Tibial artery (tissue), 4 donors: ENCODE measurements at regions not wholly inside any gene's neighbourhood (a gene's known extent, or its start where the extent isn't known, plus 50 kb on each side); places are given as distances from the start of the nearest gene placed in this dataset.
A peak's percentile ranks its signal among the peaks of the same experiment; 100 is the strongest.

Source experiments
- DNase-seq, 2 donors: peaks; one replicate each; pipeline ENCODE4 v3.0.0-alpha.2; 2019
- H3K27ac ChIP-seq, 2 donors: fragments of 200-600 bp; sonication (generic) in 1 of 2; 1 replicate in 1 of 2; 2 replicates in 1 of 2; pipeline ENCODE4 v1.5.1; 2018 to 2019; ENCODE audit warnings: mild to moderate bottlenecking in 1 of 2
- H3K27me3 ChIP-seq, 2 donors: fragments of 200-600 bp; sonication (generic) in 1 of 2; one replicate each; pipeline versions ENCODE4 v1.5.1 to v1.6.0; 2016 to 2019
- H3K36me3 ChIP-seq, 3 donors: fragments of 200-600 bp; sonication (generic) in 2 of 3; one replicate each; pipeline ENCODE4 v1.5.1; 2016 to 2019; ENCODE audit warnings: mild to moderate bottlenecking in 2 of 3
- H3K4me1 ChIP-seq, 4 donors: fragments of 200-600 bp; sonication (generic) in 2 of 4; 1 replicate in 3 of 4; 2 replicates in 1 of 4; pipeline ENCODE4 v1.5.1; 2016 to 2019
- H3K4me3 ChIP-seq, 2 donors: fragments of 200-600 bp; sonication (generic) in 1 of 2; 1 replicate in 1 of 2; 2 replicates in 1 of 2; pipeline ENCODE4 v1.5.1; 2018 to 2019; ENCODE audit warnings: mild to moderate bottlenecking in 2 of 2
- H3K9me3 ChIP-seq, 3 donors: fragments of 200-600 bp; sonication (generic) in 1 of 3; one replicate each; pipeline ENCODE4 v1.5.1; 2016 to 2019
- intact Hi-C: fragments of 100-400 bp; cut with DNase I; formaldehyde crosslinking; loops from one replicate; pipeline ENCODE4 v1.15.0; 2023; ENCODE audit warnings: low total_unique reads
- TF ChIP-seq, protein P1 (sequence below), 2 experiments: fragments of 200-600 bp in 1 of 2; fragments of 450-650 bp in 1 of 2; IDR thresholded peaks; one replicate each; pipeline ENCODE4 v1.5.1; 2017 to 2019; ENCODE audit warnings: antibody characterized with exemption in 2 of 2, mild to moderate bottlenecking in 1 of 2, moderate library complexity in 1 of 2

GRCh38 chr6:23175391-23175790 lies 606.0 kb downstream of the HDGFL1 start:
- no peaks in the 10 kb centered on the region for H3K36me3 ChIP-seq
- TF ChIP-seq, protein P1, sequence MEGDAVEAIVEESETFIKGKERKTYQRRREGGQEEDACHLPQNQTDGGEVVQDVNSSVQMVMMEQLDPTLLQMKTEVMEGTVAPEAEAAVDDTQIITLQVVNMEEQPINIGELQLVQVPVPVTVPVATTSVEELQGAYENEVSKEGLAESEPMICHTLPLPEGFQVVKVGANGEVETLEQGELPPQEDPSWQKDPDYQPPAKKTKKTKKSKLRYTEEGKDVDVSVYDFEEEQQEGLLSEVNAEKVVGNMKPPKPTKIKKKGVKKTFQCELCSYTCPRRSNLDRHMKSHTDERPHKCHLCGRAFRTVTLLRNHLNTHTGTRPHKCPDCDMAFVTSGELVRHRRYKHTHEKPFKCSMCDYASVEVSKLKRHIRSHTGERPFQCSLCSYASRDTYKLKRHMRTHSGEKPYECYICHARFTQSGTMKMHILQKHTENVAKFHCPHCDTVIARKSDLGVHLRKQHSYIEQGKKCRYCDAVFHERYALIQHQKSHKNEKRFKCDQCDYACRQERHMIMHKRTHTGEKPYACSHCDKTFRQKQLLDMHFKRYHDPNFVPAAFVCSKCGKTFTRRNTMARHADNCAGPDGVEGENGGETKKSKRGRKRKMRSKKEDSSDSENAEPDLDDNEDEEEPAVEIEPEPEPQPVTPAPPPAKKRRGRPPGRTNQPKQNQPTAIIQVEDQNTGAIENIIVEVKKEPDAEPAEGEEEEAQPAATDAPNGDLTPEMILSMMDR (IDR thresholded peaks at IDR 0.05) = no peak
- no peaks in the 10 kb centered on the region for H3K27me3 ChIP-seq
- H3K27ac ChIP-seq = no peak overlapping the region
- intact Hi-C loops = no loop called here
- H3K9me3 ChIP-seq = no peaks in the 10 kb centered on the region
- no peak overlapping the region for H3K4me3 ChIP-seq
- no peak for DNase-seq
- no peaks in the 10 kb centered on the region for H3K4me1 ChIP-seq

DNA sequence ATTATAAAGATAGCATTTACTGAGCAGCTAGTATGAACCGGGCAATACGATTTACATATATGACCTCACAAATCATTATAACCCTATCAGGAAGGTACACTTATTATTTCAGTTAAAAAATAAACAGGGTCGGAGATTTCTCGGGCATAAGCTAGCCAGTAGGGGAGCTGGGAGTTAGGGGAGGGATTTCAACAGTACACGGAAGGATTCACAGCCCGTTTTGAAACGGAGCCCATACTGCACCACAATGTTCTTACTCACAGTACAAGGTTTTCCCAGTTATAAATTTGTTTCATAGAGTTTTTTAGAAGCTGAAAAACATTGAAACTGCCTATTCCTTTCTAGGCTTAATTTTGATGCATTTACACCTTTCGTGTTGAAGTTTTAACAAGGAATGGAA lies 607.1 kb downstream of the HDGFL1 start:
- no peak for DNase-seq
- no peaks in the 10 kb centered on the region for H3K4me1 ChIP-seq
- intact Hi-C loops = no loop called here
- H3K27ac ChIP-seq = peak overlapping the region in 1 of 2 donors; percentile 59
- H3K36me3 ChIP-seq = no peaks in the 10 kb centered on the region
- H3K9me3 ChIP-seq = no peaks in the 10 kb centered on the region
- H3K27me3 ChIP-seq = no peaks in the 10 kb centered on the region
- TF ChIP-seq, protein P1 (IDR thresholded peaks at IDR 0.05) = no peak
- H3K4me3 ChIP-seq = peak overlapping the region; percentile 39 to 44

DNA sequence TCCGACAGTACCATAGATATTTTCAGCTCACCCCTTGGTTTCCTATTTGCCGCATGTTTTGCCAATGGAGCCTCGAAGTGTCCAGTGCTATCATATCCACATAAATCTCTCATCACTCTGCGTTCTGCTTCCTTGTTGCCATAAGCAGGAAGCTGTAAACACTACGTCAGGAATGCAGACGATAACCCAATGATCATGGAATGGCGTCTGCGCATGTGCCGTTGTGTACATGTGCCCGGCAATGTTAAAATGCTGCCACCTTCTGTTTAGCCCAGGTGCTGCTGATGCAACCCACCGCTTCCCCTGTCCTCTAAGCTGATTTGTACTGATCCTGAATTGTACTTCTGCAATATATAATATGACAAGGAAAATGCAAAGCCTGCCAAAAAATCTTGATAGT lies 607.5 kb downstream of the HDGFL1 start:
- Histone ChIP-seq H3K4me1 (no peaks in the 10 kb centered on the region), H3K9me3 (no peaks in the 10 kb centered on the region), H3K4me3 (peak overlapping the region; percentile 39 to 44), H3K27ac (peak overlapping the region in 1 of 2 donors; percentile 59), H3K27me3 (no peaks in the 10 kb centered on the region), H3K36me3 (no peaks in the 10 kb centered on the region)
- TF ChIP-seq, protein P1 (IDR thresholded peaks at IDR 0.05) = peak; percentile 11 to 17
- peak in 1 of 2 donors; percentile 78 for DNase-seq
- intact Hi-C loops = no loop called here

DNA sequence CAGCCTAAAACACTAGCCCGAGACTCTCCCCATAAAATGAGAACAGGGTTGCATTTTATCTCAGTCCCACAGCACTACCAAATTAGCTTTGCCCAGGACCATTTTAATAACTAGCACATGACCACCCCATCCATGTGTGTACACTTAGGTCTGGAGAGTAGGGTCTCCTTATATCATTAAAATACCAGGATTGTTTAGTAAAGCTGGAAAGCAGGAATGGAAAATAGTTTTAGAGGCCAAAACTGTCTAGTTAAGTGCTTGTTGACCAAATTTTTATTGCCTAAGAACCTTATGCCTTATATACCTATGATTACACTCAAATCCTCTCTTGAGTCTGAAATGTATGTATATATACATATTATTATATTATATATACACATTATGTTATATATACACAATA lies 608.4 kb downstream of the HDGFL1 start:
- intact Hi-C loops = no loop called here
- Histone ChIP-seq H3K4me1 (no peaks in the 10 kb centered on the region), H3K4me3 (no peak overlapping the region), H3K36me3 (no peaks in the 10 kb centered on the region), H3K27ac (no peak overlapping the region), H3K9me3 (no peaks in the 10 kb centered on the region), H3K27me3 (no peaks in the 10 kb centered on the region)
- TF ChIP-seq, protein P1 (IDR thresholded peaks at IDR 0.05) = no peak
- no peak for DNase-seq

DNA sequence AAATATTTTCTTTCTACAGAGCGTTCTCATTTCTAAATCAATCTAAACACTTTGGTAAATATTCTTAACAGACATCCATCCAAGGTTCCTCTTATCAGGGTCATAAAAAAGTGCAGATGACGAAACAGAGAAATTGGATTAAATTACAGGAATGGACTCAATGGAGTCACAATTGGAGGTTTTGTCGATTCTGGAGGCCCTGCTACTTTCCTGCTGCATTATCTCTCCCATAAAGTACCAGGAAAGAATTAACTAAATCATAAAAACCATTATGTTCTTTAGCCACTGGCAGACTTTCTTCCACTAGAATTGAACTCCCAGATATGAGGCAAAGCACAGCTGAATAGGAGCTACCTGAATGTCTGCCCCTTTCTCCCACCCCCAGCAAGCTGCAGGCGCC lies 610.6 kb downstream of the HDGFL1 start:
- Histone ChIP-seq H3K4me3 (no peak overlapping the region), H3K27ac (no peak overlapping the region), H3K27me3 (no peaks in the 10 kb centered on the region), H3K4me1 (no peaks in the 10 kb centered on the region), H3K36me3 (no peaks in the 10 kb centered on the region), H3K9me3 (no peaks in the 10 kb centered on the region)
- no peak for DNase-seq
- intact Hi-C loops = no loop called here
- TF ChIP-seq, protein P1 (IDR thresholded peaks at IDR 0.05) = no peak
